Mesenteric fat pad (tissue), 1 donor: ENCODE measurements at regions not wholly inside any gene's neighbourhood (a gene's known extent, or its start where the extent isn't known, plus 50 kb on each side); places are given as distances from the start of the nearest gene placed in this dataset.

Source experiments
- DNase-seq: peaks from one replicate; pipeline ENCODE4 v3.0.0-alpha.2; 2020; ENCODE audit warnings: low spot score
- donor health status: DM: yes; HTN: yes; CAD: no.

- DNase-seq: no peak
Measured at GRCh38 chr3:80234706-80235105, 466.9 kb upstream of the ROBO1 start.

- no peak for DNase-seq
Measured at GRCh38 chr3:80233576-80233975, 465.8 kb upstream of the ROBO1 start.

- DNase-seq: no peak
Measured at GRCh38 chr3:80232760-80233159, 465.0 kb upstream of the ROBO1 start.

GRCh38 chr3:80230962-80231361, 463.2 kb upstream of the ROBO1 start:
- DNase-seq: no peak

GRCh38 chr3:80227216-80227615, 459.4 kb upstream of the ROBO1 start:
- DNase-seq: no peak

- DNase-seq: no peak
Measured at GRCh38 chr3:80215191-80215590, 447.4 kb upstream of the ROBO1 start.

GRCh38 chr3:80213086-80213485, 445.3 kb upstream of the ROBO1 start:
- no peak for DNase-seq

- DNase-seq: no peak
Measured at GRCh38 chr3:80192936-80193335, 425.1 kb upstream of the ROBO1 start.

GRCh38 chr3:80190051-80190450, 422.3 kb upstream of the ROBO1 start:
- no peak for DNase-seq

GRCh38 chr3:80187981-80188380, 420.2 kb upstream of the ROBO1 start:
- DNase-seq: no peak

- no peak for DNase-seq
Measured at GRCh38 chr3:80159990-80160506, 392.2 kb upstream of the ROBO1 start.

- DNase-seq: no peak
Measured at GRCh38 chr3:80158332-80158731, 390.5 kb upstream of the ROBO1 start.

- DNase-seq: no peak
Measured at GRCh38 chr3:80157546-80157945, 389.7 kb upstream of the ROBO1 start.

- DNase-seq: no peak
Measured at GRCh38 chr3:80152692-80153091, 384.9 kb upstream of the ROBO1 start.

- no peak for DNase-seq
Measured at GRCh38 chr3:80142714-80143113, 374.9 kb upstream of the ROBO1 start.

GRCh38 chr3:80141557-80141956, 373.8 kb upstream of the ROBO1 start:
- no peak for DNase-seq

- no peak for DNase-seq
Measured at GRCh38 chr3:80116281-80116680, 348.5 kb upstream of the ROBO1 start.

GRCh38 chr3:80114694-80115093, 346.9 kb upstream of the ROBO1 start:
- no peak for DNase-seq

GRCh38 chr3:80113331-80113730, 345.5 kb upstream of the ROBO1 start:
- no peak for DNase-seq

GRCh38 chr3:80099559-80100066, 331.8 kb upstream of the ROBO1 start:
- DNase-seq: no peak

- DNase-seq: no peak
Measured at GRCh38 chr3:80097674-80098073, 329.9 kb upstream of the ROBO1 start.

- no peak for DNase-seq
Measured at GRCh38 chr3:80096909-80097308, 329.1 kb upstream of the ROBO1 start.

- no peak for DNase-seq
Measured at GRCh38 chr3:80094589-80094988, 326.8 kb upstream of the ROBO1 start.

GRCh38 chr3:80087767-80088166, 320.0 kb upstream of the ROBO1 start:
- no peak for DNase-seq
